Endothelial cell of umbilical vein (primary cell): ENCODE measurements at regions not wholly inside any gene's neighbourhood (a gene's known extent, or its start where the extent isn't known, plus 50 kb on each side); places are given as distances from the start of the nearest gene placed in this dataset.

Experiments
- BruUV-seq: library from RNA; stranded (reverse); fragments of 400-500 nt; replicated peaks from 2 replicates; lab custom pipeline; 2021; lab: Mats Ljungman, UMichigan
- CTCF ChIA-PET: fragments of 300-600, 350-600 bp; sonication (Branson Sonifier 250); formaldehyde crosslinking; loops from one replicate; lab custom pipeline; 2021; ENCODE audit warnings: antibody characterized with exemption, inconsistent platforms; lab: Charles Lee
- POLR2A ChIA-PET: fragments of 300-600, 350-600 bp; sonication (Branson Sonifier 250); formaldehyde crosslinking; loops from one replicate; lab custom pipeline; 2021; ENCODE audit warnings: antibody characterized with exemption, inconsistent platforms; lab: Charles Lee
- DNase-seq: peaks from one replicate; pipeline ENCODE4 v3.0.0-alpha.2; 2011; ENCODE audit warnings: low read depth, low spot score
- FAIRE-seq: peaks from 2 replicates; lab custom pipeline; 2011; peaks lifted over from hg19 to GRCh38; lab: Jason Lieb, UNC
- H2AFZ ChIP-seq: 2 replicates; pipeline ENCODE4 v1.6.0; 2012; ENCODE audit warnings: low read depth, low read length, control low read depth, inconsistent platforms
- H3K27ac ChIP-seq: 2 replicates; pipeline ENCODE4 v1.5.1; 2011; ENCODE audit warnings: low read depth, mild to moderate bottlenecking, control low read depth, low read length, moderate library complexity; ENCODE audit not compliant: insufficient read depth
- H3K27me3 ChIP-seq, 2 experiments: 2 replicates each; pipeline versions ENCODE4 v1.6.0 to v1.6.1; 2011; ENCODE audit warnings: low read length in 2 of 2, mixed read lengths in 1 of 2; ENCODE audit not compliant: control insufficient read depth in 2 of 2, insufficient read depth in 2 of 2
- H3K36me3 ChIP-seq, 2 experiments: 2 replicates in 1 of 2; 3 replicates in 1 of 2; pipeline ENCODE4 v1.5.1; 2011; ENCODE audit warnings: low read length in 2 of 2, mild to moderate bottlenecking in 1 of 2, moderate library complexity in 1 of 2; ENCODE audit not compliant: control insufficient read depth in 2 of 2, insufficient read depth in 2 of 2; ENCODE audit errors: extremely low read depth in 1 of 2
- H3K4me1 ChIP-seq: 3 replicates; pipeline ENCODE4 v1.5.1; 2011; ENCODE audit warnings: mild to moderate bottlenecking, low read length; ENCODE audit not compliant: control insufficient read depth, insufficient read depth; ENCODE audit errors: extremely low read depth
- H3K4me2 ChIP-seq: 2 replicates; pipeline ENCODE4 v1.6.1; 2011; ENCODE audit warnings: low read length, control low read depth, mixed read lengths; ENCODE audit not compliant: insufficient read depth
- H3K4me3 ChIP-seq, 3 experiments: fragments of 200-600 bp in 1 of 3; sonication (generic), shearing (Covaris generic) in 1 of 3; replicated peaks in 1 of 3; 2 replicates each; pipeline ENCODE4 v1.5.1; 2011 to 2016; ENCODE audit warnings: control low read depth in 3 of 3, low read length in 3 of 3, mild to moderate bottlenecking in 2 of 3, inconsistent platforms in 1 of 3, low read depth in 1 of 3, moderate library complexity in 1 of 3; ENCODE audit not compliant: insufficient read depth in 1 of 3
- H3K79me2 ChIP-seq: 2 replicates; pipeline ENCODE4 v1.6.0; 2012; ENCODE audit warnings: low read length, inconsistent platforms; ENCODE audit not compliant: control insufficient read depth, insufficient read depth
- H3K9ac ChIP-seq: replicated peaks from 2 replicates; pipeline ENCODE3; 2011; ENCODE audit warnings: low read length, control low read depth; ENCODE audit not compliant: insufficient read depth; ENCODE audit errors: extremely low read depth
- H3K9me1 ChIP-seq: replicated peaks from 3 replicates; pipeline ENCODE4 v1.6.0; 2011; ENCODE audit warnings: mild to moderate bottlenecking, low read length; ENCODE audit not compliant: control insufficient read depth, insufficient read depth; ENCODE audit errors: extremely low read depth
- H3K9me3 ChIP-seq: replicated peaks from 2 replicates; pipeline ENCODE4 v1.5.1; 2012; ENCODE audit warnings: low read length, inconsistent platforms; ENCODE audit not compliant: control insufficient read depth, insufficient read depth
- H4K20me1 ChIP-seq: replicated peaks from 2 replicates; pipeline ENCODE3; 2011; ENCODE audit warnings: mild to moderate bottlenecking, low read length; ENCODE audit not compliant: control insufficient read depth, insufficient read depth; ENCODE audit errors: extremely low read depth
- EZH2 ChIP-seq: IDR thresholded peaks from 2 replicates; pipeline ENCODE4 v1.6.1; 2012; ENCODE audit warnings: borderline replicate concordance, low read depth, mild to moderate bottlenecking, moderate library complexity, low read length, inconsistent platforms; ENCODE audit not compliant: severe bottlenecking
- FOS ChIP-seq: IDR thresholded peaks from 2 replicates; pipeline ENCODE4 v1.6.1; 2011; ENCODE audit warnings: mild to moderate bottlenecking, low read length, moderate library complexity, borderline replicate concordance; ENCODE audit not compliant: insufficient read depth
- GATA2 ChIP-seq: IDR thresholded peaks from 2 replicates; pipeline ENCODE4 v1.7.0; 2011; ENCODE audit warnings: low read depth, mild to moderate bottlenecking, moderate library complexity, mixed read lengths, low read length; ENCODE audit not compliant: insufficient read length, insufficient read depth
- JUN ChIP-seq: IDR thresholded peaks from 2 replicates; pipeline ENCODE4 v1.6.1; 2011; ENCODE audit warnings: borderline replicate concordance, low read depth; ENCODE audit not compliant: insufficient read length, insufficient read depth
- MYC ChIP-seq: IDR thresholded peaks from one replicate; pipeline ENCODE4 v1.6.1; 2011; ENCODE audit warnings: mild to moderate bottlenecking, low read depth, low read length
- POLR2A ChIP-seq: IDR thresholded peaks from 2 replicates; pipeline ENCODE4 v1.6.1; 2012; ENCODE audit warnings: low read depth, mild to moderate bottlenecking, control low read depth, low read length
- POLR2AphosphoS5 ChIP-seq: IDR thresholded peaks from 2 replicates; pipeline ENCODE4 v1.6.1; 2012; ENCODE audit warnings: low read depth, mild to moderate bottlenecking, control low read depth, low read length, moderate library complexity; ENCODE audit not compliant: insufficient read depth
- dilution Hi-C: fragments of 300-500 bp; cut with MboI; formaldehyde crosslinking; loops from one replicate; pipeline ENCODE4 v1.15.0; 2019; ENCODE audit warnings: low sequenced_read_pairs; ENCODE audit not compliant: extremely low pct_ligation_motif_present
- intact Hi-C: fragments of 100-400 bp; cut with micrococcal nuclease; formaldehyde crosslinking; loops from one replicate; pipeline ENCODE4 v1.10.0; 2022
- TF ChIP-seq, protein P1 (sequence below), 2 donors: IDR thresholded peaks; 1 replicate in 1 of 2; 2 replicates in 1 of 2; pipeline ENCODE4 v1.5.1; 2011; ENCODE audit warnings: low read length in 2 of 2, mild to moderate bottlenecking in 2 of 2, moderate library complexity in 2 of 2, control low read depth in 1 of 2, inconsistent platforms in 1 of 2, low read depth in 1 of 2; ENCODE audit not compliant: insufficient read depth in 1 of 2; ENCODE audit errors: extremely low read depth in 1 of 2
- TF ChIP-seq, protein P2 (sequence below): IDR thresholded peaks from 2 replicates; pipeline ENCODE4 v1.6.1; 2011; ENCODE audit not compliant: insufficient read depth, insufficient read length

DNA sequence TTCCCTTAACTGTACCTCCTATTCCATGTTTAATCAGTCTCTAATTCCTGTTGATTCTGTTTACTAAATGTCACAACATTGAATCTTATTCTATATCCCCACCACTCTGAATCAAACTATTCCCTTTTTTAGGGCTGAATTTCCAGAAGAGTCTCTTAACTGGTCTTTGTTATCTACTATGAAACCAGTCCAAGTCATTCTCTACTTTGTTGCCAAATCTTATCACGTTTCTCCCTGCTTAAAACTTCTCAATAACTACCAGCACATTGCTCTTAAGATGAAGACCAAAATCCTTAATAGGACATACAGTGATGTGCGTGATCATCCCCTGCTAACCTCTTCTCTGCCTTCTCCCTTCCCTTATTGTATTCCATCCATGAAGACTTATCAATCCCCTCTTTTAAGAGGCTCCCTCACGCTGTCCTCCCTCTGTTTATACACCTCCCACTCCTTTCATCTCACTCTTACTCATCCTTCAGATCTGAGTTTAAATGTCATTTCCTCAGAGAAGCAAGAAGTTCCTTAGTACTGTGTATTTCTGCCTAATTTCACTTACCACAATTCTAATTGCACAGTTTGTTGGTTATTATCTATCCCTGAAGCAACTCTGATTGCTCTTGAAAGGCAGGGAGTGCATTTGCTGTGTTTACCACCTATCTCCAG, 143.0 kb upstream of the AHI1 start:
- CTCF ChIA-PET: no interaction called here
- DNase-seq: no peak
- TF ChIP-seq, protein P1, sequence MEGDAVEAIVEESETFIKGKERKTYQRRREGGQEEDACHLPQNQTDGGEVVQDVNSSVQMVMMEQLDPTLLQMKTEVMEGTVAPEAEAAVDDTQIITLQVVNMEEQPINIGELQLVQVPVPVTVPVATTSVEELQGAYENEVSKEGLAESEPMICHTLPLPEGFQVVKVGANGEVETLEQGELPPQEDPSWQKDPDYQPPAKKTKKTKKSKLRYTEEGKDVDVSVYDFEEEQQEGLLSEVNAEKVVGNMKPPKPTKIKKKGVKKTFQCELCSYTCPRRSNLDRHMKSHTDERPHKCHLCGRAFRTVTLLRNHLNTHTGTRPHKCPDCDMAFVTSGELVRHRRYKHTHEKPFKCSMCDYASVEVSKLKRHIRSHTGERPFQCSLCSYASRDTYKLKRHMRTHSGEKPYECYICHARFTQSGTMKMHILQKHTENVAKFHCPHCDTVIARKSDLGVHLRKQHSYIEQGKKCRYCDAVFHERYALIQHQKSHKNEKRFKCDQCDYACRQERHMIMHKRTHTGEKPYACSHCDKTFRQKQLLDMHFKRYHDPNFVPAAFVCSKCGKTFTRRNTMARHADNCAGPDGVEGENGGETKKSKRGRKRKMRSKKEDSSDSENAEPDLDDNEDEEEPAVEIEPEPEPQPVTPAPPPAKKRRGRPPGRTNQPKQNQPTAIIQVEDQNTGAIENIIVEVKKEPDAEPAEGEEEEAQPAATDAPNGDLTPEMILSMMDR (IDR thresholded peaks at IDR 0.05; ENCODE audit: extremely low read depth in 1 of 2, insufficient read depth in 1 of 2, low read depth in 1 of 2, low read length in 2 of 2): no peak
- TF ChIP-seq EZH2 (no peak), JUN (no peak), FOS (no peak), POLR2A (no peak), POLR2AphosphoS5 (no peak), MYC (no peak), GATA2 (no peak)
- TF ChIP-seq, protein P2, sequence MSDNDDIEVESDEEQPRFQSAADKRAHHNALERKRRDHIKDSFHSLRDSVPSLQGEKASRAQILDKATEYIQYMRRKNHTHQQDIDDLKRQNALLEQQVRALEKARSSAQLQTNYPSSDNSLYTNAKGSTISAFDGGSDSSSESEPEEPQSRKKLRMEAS: no peak

More for the DNA sequence above, 143.0 kb upstream of the AHI1 start:
- dilution Hi-C loops (no loop called here), intact Hi-C loops (no loop called here)
- no peak overlapping the region for H2AFZ ChIP-seq
- no peaks in the 10 kb centered on the region for H3K36me3 ChIP-seq
- no peaks in the 10 kb centered on the region for H3K9me1 ChIP-seq
- H3K27ac ChIP-seq: no peak overlapping the region
- no peak overlapping the region for H3K4me2 ChIP-seq
- FAIRE-seq: no peak
- no peak overlapping the region for H3K4me3 ChIP-seq
- no peak overlapping the region for H3K9ac ChIP-seq
- no peaks in the 10 kb centered on the region for H3K9me3 ChIP-seq
- no peaks in the 10 kb centered on the region for H3K4me1 ChIP-seq
- BruUV-seq: no TSS peak
- H3K27me3 ChIP-seq: no peaks in the 10 kb centered on the region
- H3K79me2 ChIP-seq: no peaks in the 10 kb centered on the region
- POLR2A ChIA-PET: no interaction called here
- no peaks in the 10 kb centered on the region for H4K20me1 ChIP-seq
